Activated CD4-positive, alpha-beta memory T cell treated with anti-CD3 and anti-CD28 coated beads, Interleukin-2, amount 10 ng/mL, durations not matched to agents 7 days and 5 days (primary cell): ENCODE measurements at regions not wholly inside any gene's neighbourhood (a gene's known extent, or its start where the extent isn't known, plus 50 kb on each side); places are given as distances from the start of the nearest gene placed in this dataset.

Experiments used
- CTCF ChIA-PET: fragments of 350-600 bp; sonication (Branson Sonifier 250); formaldehyde crosslinking; loops from one replicate; lab custom pipeline; 2021; ENCODE audit warnings: antibody characterized with exemption, inconsistent platforms; lab: Charles Lee
- POLR2A ChIA-PET: fragments of 350-600 bp; sonication (Branson Sonifier 250); formaldehyde crosslinking; loops from one replicate; lab custom pipeline; 2021; ENCODE audit warnings: antibody characterized with exemption; lab: Charles Lee
- DNase-seq: peaks from one replicate; pipeline ENCODE4 v3.0.0-alpha.2; 2020
- H3K27ac Mint-ChIP-seq: one replicate; pipeline ENCODE4 v1.8.0; 2021; ENCODE audit warnings: mild to moderate bottlenecking, mixed read lengths
- H3K27me3 Mint-ChIP-seq: one replicate; pipeline ENCODE4 v1.8.0; 2021; ENCODE audit warnings: mixed read lengths
- H3K36me3 Mint-ChIP-seq: one replicate; pipeline ENCODE4 v1.8.0; 2021; ENCODE audit warnings: low read depth, mixed read lengths
- H3K4me1 Mint-ChIP-seq: one replicate; pipeline ENCODE4 v1.8.0; 2021; ENCODE audit warnings: mixed read lengths
- H3K4me3 Mint-ChIP-seq: one replicate; pipeline ENCODE4 v1.8.0; 2021; ENCODE audit warnings: mild to moderate bottlenecking, mixed read lengths
- H3K9me3 Mint-ChIP-seq: one replicate; pipeline ENCODE4 v1.8.0; 2021; ENCODE audit warnings: mixed read lengths

- POLR2A ChIA-PET: interaction anchor here (1.3 kb wide), 1 partner anchor 9 kb away, joined by 3 read pairs; no protein-coding TSS in a partner anchor
- H3K9me3 Mint-ChIP-seq: no peaks in the 10 kb centered on the region
- H3K27ac Mint-ChIP-seq: no peak overlapping the region
- H3K36me3 Mint-ChIP-seq: peaks cover 6% of the 10 kb centered on the region
- no peak for DNase-seq
- peaks cover 17% of the 10 kb centered on the region for H3K4me1 Mint-ChIP-seq
- peaks cover 4% of the 10 kb centered on the region for H3K27me3 Mint-ChIP-seq
- no peak overlapping the region for H3K4me3 Mint-ChIP-seq
- CTCF ChIA-PET: interaction anchor here (0.5 kb wide), 1 partner anchor 1776 kb away, joined by 3 read pairs; no protein-coding TSS in a partner anchor
Observed at GRCh38 chr12:46445551-46446235, 73.1 kb upstream of the SLC38A2 start.

GRCh38 chr12:46445093-46445492 lies 72.5 kb upstream of the SLC38A2 start:
- H3K27ac Mint-ChIP-seq: no peak overlapping the region
- H3K4me1 Mint-ChIP-seq: peaks cover 16% of the 10 kb centered on the region
- ChIA-PET CTCF (interaction anchor here (1.1 kb wide), 1 partner anchor 10 kb away, joined by 3 read pairs; no protein-coding TSS in a partner anchor), POLR2A (interaction anchor here (1.5 kb wide), 1 partner anchor 10 kb away, joined by 4 read pairs; no protein-coding TSS in a partner anchor)
- DNase-seq: no peak
- H3K36me3 Mint-ChIP-seq: peaks cover 6% of the 10 kb centered on the region
- H3K9me3 Mint-ChIP-seq: no peaks in the 10 kb centered on the region
- H3K4me3 Mint-ChIP-seq: no peak overlapping the region
- H3K27me3 Mint-ChIP-seq: peaks cover 4% of the 10 kb centered on the region

- POLR2A ChIA-PET: interaction anchor here (1.5 kb wide), 1 partner anchor 12 kb away, joined by 4 read pairs; no protein-coding TSS in a partner anchor
- Mint-ChIP-seq H3K36me3 (peaks cover 2% of the 10 kb centered on the region), H3K9me3 (no peaks in the 10 kb centered on the region), H3K27ac (no peak overlapping the region), H3K27me3 (no peaks in the 10 kb centered on the region), H3K4me3 (no peak overlapping the region), H3K4me1 (peaks cover 16% of the 10 kb centered on the region)
- CTCF ChIA-PET: no interaction called here
- no peak for DNase-seq
Observed at GRCh38 chr12:46443594-46444263, 71.2 kb upstream of the SLC38A2 start.

- ChIA-PET POLR2A (no interaction called here), CTCF (no interaction called here)
- H3K9me3 Mint-ChIP-seq: no peaks in the 10 kb centered on the region
- H3K27me3 Mint-ChIP-seq: no peaks in the 10 kb centered on the region
- no peak overlapping the region for H3K27ac Mint-ChIP-seq
- DNase-seq: no peak
- H3K4me3 Mint-ChIP-seq: no peak overlapping the region
- peaks cover 2% of the 10 kb centered on the region for H3K36me3 Mint-ChIP-seq
- peaks cover 16% of the 10 kb centered on the region for H3K4me1 Mint-ChIP-seq
Observed at GRCh38 chr12:46442738-46443137, 70.2 kb upstream of the SLC38A2 start.

- POLR2A ChIA-PET: interaction anchor here (0.5 kb wide), 1 partner anchor 10 kb away, joined by 3 read pairs; no protein-coding TSS in a partner anchor
- peaks cover 16% of the 10 kb centered on the region for H3K4me1 Mint-ChIP-seq
- CTCF ChIA-PET: no interaction called here
Observed at GRCh38 chr12:46442239-46442638, 69.7 kb upstream of the SLC38A2 start.

GRCh38 chr12:46439793-46440511 lies 67.4 kb upstream of the SLC38A2 start:
- H3K27me3 Mint-ChIP-seq: peaks cover 3% of the 10 kb centered on the region
- peaks cover 1% of the 10 kb centered on the region for H3K4me1 Mint-ChIP-seq
- DNase-seq: no peak
- no peaks in the 10 kb centered on the region for H3K36me3 Mint-ChIP-seq
- H3K9me3 Mint-ChIP-seq: no peaks in the 10 kb centered on the region
- ChIA-PET POLR2A (no interaction called here), CTCF (no interaction called here)
- no peak overlapping the region for H3K27ac Mint-ChIP-seq
- H3K4me3 Mint-ChIP-seq: no peak overlapping the region

More at GRCh38 chr12:46442239-46442638, 69.7 kb upstream of the SLC38A2 start:
- DNase-seq: no peak
- no peaks in the 10 kb centered on the region for H3K27me3 Mint-ChIP-seq
- no peak overlapping the region for H3K27ac Mint-ChIP-seq
- H3K36me3 Mint-ChIP-seq: peaks cover under 1% of the 10 kb centered on the region
- no peak overlapping the region for H3K4me3 Mint-ChIP-seq
- no peaks in the 10 kb centered on the region for H3K9me3 Mint-ChIP-seq

- Mint-ChIP-seq H3K4me1 (no peaks in the 10 kb centered on the region), H3K27me3 (peaks cover 3% of the 10 kb centered on the region), H3K36me3 (peaks cover under 1% of the 10 kb centered on the region), H3K9me3 (no peaks in the 10 kb centered on the region), H3K4me3 (no peak overlapping the region), H3K27ac (no peak overlapping the region)
- CTCF ChIA-PET: no interaction called here
- DNase-seq: no peak
- POLR2A ChIA-PET: no interaction called here
Observed at GRCh38 chr12:46438719-46439319, 66.2 kb upstream of the SLC38A2 start.

- ChIA-PET POLR2A (no interaction called here), CTCF (no interaction called here)
- no peaks in the 10 kb centered on the region for H3K9me3 Mint-ChIP-seq
- H3K36me3 Mint-ChIP-seq: peaks cover 3% of the 10 kb centered on the region
- H3K4me3 Mint-ChIP-seq: no peak overlapping the region
- DNase-seq: no peak
- H3K27me3 Mint-ChIP-seq: peaks cover 3% of the 10 kb centered on the region
- no peak overlapping the region for H3K27ac Mint-ChIP-seq
- no peaks in the 10 kb centered on the region for H3K4me1 Mint-ChIP-seq
Observed at GRCh38 chr12:46438256-46438655, 65.7 kb upstream of the SLC38A2 start.

- Mint-ChIP-seq H3K4me3 (no peak overlapping the region), H3K27ac (no peak overlapping the region), H3K36me3 (peaks cover 3% of the 10 kb centered on the region), H3K9me3 (no peaks in the 10 kb centered on the region), H3K27me3 (peaks cover 3% of the 10 kb centered on the region), H3K4me1 (no peaks in the 10 kb centered on the region)
- ChIA-PET CTCF (interaction anchor here (0.5 kb wide), 1 partner anchor 25 kb away, joined by 4 read pairs; no protein-coding TSS in a partner anchor), POLR2A (no interaction called here)
- no peak for DNase-seq
Observed at GRCh38 chr12:46437469-46437868, 64.9 kb upstream of the SLC38A2 start.

- peaks cover 3% of the 10 kb centered on the region for H3K36me3 Mint-ChIP-seq
- no peaks in the 10 kb centered on the region for H3K4me1 Mint-ChIP-seq
- CTCF ChIA-PET: no interaction called here
Observed at GRCh38 chr12:46436747-46437146, 64.2 kb upstream of the SLC38A2 start.

GRCh38 chr12:46435625-46436024 lies 63.1 kb upstream of the SLC38A2 start:
- Mint-ChIP-seq H3K4me1 (peaks cover 7% of the 10 kb centered on the region), H3K4me3 (no peak overlapping the region), H3K27ac (no peak overlapping the region), H3K36me3 (peaks cover 4% of the 10 kb centered on the region), H3K27me3 (peaks cover 3% of the 10 kb centered on the region), H3K9me3 (no peaks in the 10 kb centered on the region)
- no peak for DNase-seq
- ChIA-PET CTCF (no interaction called here), POLR2A (interaction anchor here (1.3 kb wide), 1 partner anchor 64 kb away, joined by 3 read pairs; no protein-coding TSS in a partner anchor)

More at GRCh38 chr12:46436747-46437146, 64.2 kb upstream of the SLC38A2 start:
- POLR2A ChIA-PET: no interaction called here
- H3K27me3 Mint-ChIP-seq: peaks cover 3% of the 10 kb centered on the region
- no peaks in the 10 kb centered on the region for H3K9me3 Mint-ChIP-seq
- no peak for DNase-seq
- H3K4me3 Mint-ChIP-seq: no peak overlapping the region
- H3K27ac Mint-ChIP-seq: no peak overlapping the region

- Mint-ChIP-seq H3K4me3 (no peak overlapping the region), H3K27ac (no peak overlapping the region), H3K4me1 (peaks cover 13% of the 10 kb centered on the region), H3K36me3 (peaks cover 5% of the 10 kb centered on the region), H3K27me3 (peaks cover 3% of the 10 kb centered on the region), H3K9me3 (no peaks in the 10 kb centered on the region)
- ChIA-PET CTCF (no interaction called here), POLR2A (interaction anchor here (1.3 kb wide), 1 partner anchor 63 kb away, joined by 3 read pairs; no protein-coding TSS in a partner anchor)
- DNase-seq: no peak
Observed at GRCh38 chr12:46435029-46435428, 62.5 kb upstream of the SLC38A2 start.
